Heart right ventricle (tissue), 16 donors: ENCODE measurements at regions not wholly inside any gene's neighbourhood (a gene's known extent, or its start where the extent isn't known, plus 50 kb on each side); places are given as distances from the start of the nearest gene placed in this dataset.

Experiments
- ATAC-seq, 8 donors: fragments of 200-7000 bp; cut with Tn5 transposase; one replicate each; pipeline ENCODE4 v1.9.1; 2020; ENCODE audit warnings: mild to moderate bottlenecking in 8 of 8, moderate library complexity in 8 of 8, moderate number of reproducible peaks in 1 of 8
- DNase-seq, 2 donors: peaks; one replicate each; pipeline ENCODE4 v3.0.0-alpha.2; 2020
- H3K27ac ChIP-seq, 10 donors: fragments of 200-600 bp; sonication (generic) in 2 of 10; one replicate each; pipeline versions ENCODE4 v1.5.0 to v1.8.0; 2020 to 2022; ENCODE audit warnings: mild to moderate bottlenecking in 3 of 10
- H3K27me3 ChIP-seq, 7 donors: fragments of 200-600 bp; one replicate each; pipeline ENCODE4 v1.8.0; 2021 to 2022; ENCODE audit warnings: mild to moderate bottlenecking in 2 of 7
- H3K36me3 ChIP-seq, 9 donors: fragments of 200-600 bp; sonication (generic) in 1 of 9; one replicate each; pipeline versions ENCODE4 v1.5.0 to v1.8.0; 2020 to 2022; ENCODE audit warnings: mild to moderate bottlenecking in 2 of 9
- H3K4me1 ChIP-seq, 9 donors: fragments of 200-600 bp; sonication (generic) in 1 of 9; one replicate each; pipeline versions ENCODE4 v1.5.0 to v1.8.0; 2020 to 2022; ENCODE audit warnings: mild to moderate bottlenecking in 4 of 9
- H3K4me3 ChIP-seq, 10 donors: fragments of 200-600 bp; sonication (generic) in 2 of 10; one replicate each; pipeline versions ENCODE4 v1.5.0 to v1.8.0; 2020 to 2022; ENCODE audit warnings: mild to moderate bottlenecking in 7 of 10, moderate library complexity in 2 of 10
- H3K9me3 ChIP-seq, 11 donors: fragments of 200-600 bp in 10 of 11; sonication (generic) in 2 of 11; one replicate each; pipeline versions ENCODE4 v1.5.0 to v1.8.0; 2013 to 2022; ENCODE audit warnings: mild to moderate bottlenecking in 2 of 11, control low read depth in 1 of 11, moderate library complexity in 1 of 11
- WGBS, 2 donors: extraction: QIAGEN DNeasy Blood & Tissue Kit; methylation state at CpG; one replicate each; pipeline ENCODE4 v1.1.7; 2013; ENCODE audit warnings: inconsistent platforms in 1 of 2; 5-methylcytosine and 5-hydroxymethylcytosine counted together
- intact Hi-C, 10 donors: fragments of 100-400 bp; cut with DNase I; formaldehyde crosslinking; loops; one replicate each; pipeline versions ENCODE4 v1.11.1 to v1.14.2; 2022
- TF ChIP-seq, protein P1 (sequence below), 9 donors: fragments of 200-600 bp; sonication (generic) in 2 of 9; IDR thresholded peaks; one replicate each; pipeline versions ENCODE4 v1.5.0 to v1.8.0; 2021 to 2022; ENCODE audit warnings: antibody characterized with exemption in 9 of 9, mild to moderate bottlenecking in 5 of 9, moderate library complexity in 1 of 9
- donor health status: Arrhythmogenic right ventricular cardiomyopathy.
- donor health status: ischemic (EF 13 %, LVEDD 7.1; RV severe dilation, severe dysfunction).
- donor health status: healthy with polysubstance abuse.
- donor health status: DM: no; HTN: yes; CAD: no.
- donor health status: DM: no; HTN: no; CAD: no.
- donor health status: ischemic (EF 25% LVEDD 6.9; RV normal size, moderate dysfunction).
- donor health status: ischemic (EF 25% LVEDD 5.7; RV mildly dilated, moderate dysfunction).
- donor health status: healthy.
- donor health status: DM: yes; HTN: yes; CAD: no.
- donor health status: Ischemic cardiomyopathy.
- donor health status: ischemic (EF 35%, LVEDD 5.7; RV mildly dilated, moderate dysfunction).
- donor health status: nonischemic (EF 11% LVEDD 7.7; RV severe dilation, severe dysfunction).
- donor health status: DM: yes; HTN: yes; CAD: no.
- donor health status: PGD.
- donor health status: ischemic (EF 29% LVEDD 5.4; RV normal size, mild dysfunction).
- donor health status: nonischemic (EF 23%, LVEDD 6.1; RV moderate dilation, normal function).

DNA sequence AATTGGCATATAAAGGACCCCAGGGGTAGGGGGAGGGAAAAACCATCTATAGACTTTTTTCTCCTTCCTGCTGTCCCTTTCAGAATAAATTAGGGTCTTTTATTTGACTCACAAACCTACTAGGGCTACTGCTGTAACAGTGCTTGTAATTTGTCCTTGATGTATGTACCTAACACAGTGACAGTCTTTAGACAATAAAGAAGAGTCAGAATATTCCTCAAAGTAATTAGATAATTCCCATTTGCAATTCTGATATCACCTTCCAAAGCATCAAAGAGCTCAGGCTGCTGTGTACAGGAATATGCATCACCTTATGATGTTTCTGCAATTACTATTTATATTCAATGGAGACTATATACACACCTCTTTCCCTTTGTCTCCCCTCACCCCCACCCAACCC is 161.7 kb downstream of the MREG start:
- Histone ChIP-seq H3K27me3 (no peaks in the 10 kb centered on the region), H3K4me1 (peaks cover 0 to 29% (median 13%) of the 10 kb centered on the region in 9 donors), H3K36me3 (no peaks in the 10 kb centered on the region), H3K4me3 (no peak overlapping the region), H3K27ac (peak overlapping the region in 4 of 10 donors; percentile 18 to 78 (median 68)), H3K9me3 (peaks cover 0 to 17% (median 0%) of the 10 kb centered on the region in 11 donors)
- intact Hi-C loops = no loop called here
- no peak for DNase-seq
- ATAC-seq = no peak
- TF ChIP-seq, protein P1, sequence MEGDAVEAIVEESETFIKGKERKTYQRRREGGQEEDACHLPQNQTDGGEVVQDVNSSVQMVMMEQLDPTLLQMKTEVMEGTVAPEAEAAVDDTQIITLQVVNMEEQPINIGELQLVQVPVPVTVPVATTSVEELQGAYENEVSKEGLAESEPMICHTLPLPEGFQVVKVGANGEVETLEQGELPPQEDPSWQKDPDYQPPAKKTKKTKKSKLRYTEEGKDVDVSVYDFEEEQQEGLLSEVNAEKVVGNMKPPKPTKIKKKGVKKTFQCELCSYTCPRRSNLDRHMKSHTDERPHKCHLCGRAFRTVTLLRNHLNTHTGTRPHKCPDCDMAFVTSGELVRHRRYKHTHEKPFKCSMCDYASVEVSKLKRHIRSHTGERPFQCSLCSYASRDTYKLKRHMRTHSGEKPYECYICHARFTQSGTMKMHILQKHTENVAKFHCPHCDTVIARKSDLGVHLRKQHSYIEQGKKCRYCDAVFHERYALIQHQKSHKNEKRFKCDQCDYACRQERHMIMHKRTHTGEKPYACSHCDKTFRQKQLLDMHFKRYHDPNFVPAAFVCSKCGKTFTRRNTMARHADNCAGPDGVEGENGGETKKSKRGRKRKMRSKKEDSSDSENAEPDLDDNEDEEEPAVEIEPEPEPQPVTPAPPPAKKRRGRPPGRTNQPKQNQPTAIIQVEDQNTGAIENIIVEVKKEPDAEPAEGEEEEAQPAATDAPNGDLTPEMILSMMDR (IDR thresholded peaks at IDR 0.05) = no peak

DNA sequence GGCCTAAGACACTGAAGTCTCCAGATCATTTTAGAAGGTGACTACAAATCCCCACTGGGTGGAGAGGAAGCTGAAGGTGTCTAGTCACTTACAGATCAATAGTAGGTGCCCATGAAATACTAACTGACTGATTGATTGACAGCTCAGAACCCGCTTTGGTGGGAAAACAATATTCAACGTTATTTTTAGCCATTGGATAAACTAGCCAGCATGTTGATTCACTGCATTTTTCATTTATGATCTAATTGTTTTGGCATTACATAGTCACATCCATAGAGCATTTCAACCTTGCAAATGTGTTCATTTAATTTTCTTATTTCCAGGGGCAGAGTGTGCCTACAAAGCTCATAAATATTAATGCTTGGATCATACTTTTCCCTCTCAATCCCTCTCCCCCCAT is 162.3 kb downstream of the MREG start:
- TF ChIP-seq, protein P1 (IDR thresholded peaks at IDR 0.05) = no peak
- peaks cover 0 to 30% (median 13%) of the 10 kb centered on the region in 9 donors for H3K4me1 ChIP-seq
- WGBS, 2 donors = 62 to 65% methylated on average over 2 of the region's 2 CpGs
- H3K27me3 ChIP-seq = no peaks in the 10 kb centered on the region
- no peaks in the 10 kb centered on the region for H3K36me3 ChIP-seq
- H3K4me3 ChIP-seq = no peak overlapping the region
- peak overlapping the region; percentile 9 to 78 (median 62) for H3K27ac ChIP-seq
- H3K9me3 ChIP-seq = peaks cover 0 to 17% (median 0%) of the 10 kb centered on the region in 11 donors
- peak in 4 of 8 donors; percentile 9 to 36 (median 19) for ATAC-seq
- no peak for DNase-seq
- intact Hi-C loops = no loop called here

DNA sequence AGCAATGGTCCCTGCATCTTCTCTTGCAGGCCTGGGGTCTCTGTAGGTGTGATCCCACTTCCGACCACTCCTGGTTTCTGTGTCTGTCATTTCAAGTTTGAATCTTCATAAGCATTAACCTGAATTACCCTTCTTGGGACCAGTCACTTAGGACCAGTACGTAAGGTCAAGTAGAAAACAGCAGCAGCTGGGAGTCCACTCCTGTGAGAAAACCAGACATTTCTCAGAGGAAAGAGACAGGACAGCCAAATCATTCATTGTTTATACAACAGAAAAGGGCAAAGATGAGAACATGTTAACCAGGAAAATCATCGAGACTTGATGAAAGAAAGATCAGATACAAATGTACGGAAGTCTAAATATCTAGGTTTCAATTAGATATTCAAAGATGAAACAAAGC is 163.0 kb downstream of the MREG start:
- H3K4me1 ChIP-seq = peaks cover 0 to 30% (median 13%) of the 10 kb centered on the region in 9 donors
- H3K4me3 ChIP-seq = no peak overlapping the region
- TF ChIP-seq, protein P1 (IDR thresholded peaks at IDR 0.05) = no peak
- ATAC-seq (peak in 6 of 8 donors; percentile 48 to 76 (median 68)), DNase-seq (no peak)
- H3K36me3 ChIP-seq = no peaks in the 10 kb centered on the region
- no peaks in the 10 kb centered on the region for H3K27me3 ChIP-seq
- intact Hi-C loops = no loop called here
- peaks cover 0 to 17% (median 0%) of the 10 kb centered on the region in 11 donors for H3K9me3 ChIP-seq
- WGBS, 2 donors = 70 to 79% methylated on average over 4 of the region's 4 CpGs
- peak overlapping the region in 9 of 10 donors; percentile 39 to 78 (median 66) for H3K27ac ChIP-seq

DNA sequence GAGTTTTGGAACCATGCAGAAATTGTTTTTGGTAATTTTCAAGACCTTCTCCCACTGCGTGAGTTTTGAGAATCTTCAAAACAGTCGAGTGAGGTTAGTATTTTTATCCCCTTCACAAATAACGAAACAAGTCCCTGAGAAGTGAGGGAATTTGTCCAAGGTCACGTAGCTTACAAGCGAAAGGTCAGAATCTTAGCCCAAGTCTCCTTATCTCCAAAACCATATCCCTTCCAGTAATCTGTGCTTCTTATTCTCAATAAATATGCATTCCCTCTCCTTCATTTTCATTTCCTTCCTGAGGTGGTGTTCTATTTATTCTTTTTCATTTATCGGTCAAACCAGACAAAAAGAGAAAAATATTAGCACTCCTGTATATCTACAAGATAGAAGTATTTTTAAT is 163.6 kb downstream of the MREG start:
- Histone ChIP-seq H3K4me1 (peaks cover 0 to 30% (median 13%) of the 10 kb centered on the region in 9 donors), H3K9me3 (peaks cover 0 to 17% (median 0%) of the 10 kb centered on the region in 11 donors), H3K36me3 (no peaks in the 10 kb centered on the region), H3K27ac (peak overlapping the region in 8 of 10 donors; percentile 56 to 78 (median 68)), H3K4me3 (no peak overlapping the region), H3K27me3 (no peaks in the 10 kb centered on the region)
- intact Hi-C loops = loop anchor here in 1 of 10 donors (10.0 kb wide), 1 partner anchor 415 kb away; the partner anchor contains the start of gene FN1
- TF ChIP-seq, protein P1 (IDR thresholded peaks at IDR 0.05) = no peak
- 60 to 74% methylated on average over 6 of the region's 6 CpGs for WGBS, 2 donors
- ATAC-seq (peak in 1 of 8 donors; percentile 27), DNase-seq (peak in 1 of 2 donors; percentile 22)
